ENCODE measurements at regions not wholly inside any gene's neighbourhood (a gene's known extent, or its start where the extent isn't known, plus 50 kb on each side); places are given as distances from the start of the nearest gene placed in this dataset.

GRCh38 chr5:67542479-67542878, 345.9 kb upstream of the CD180 start:
- DNase-seq: peak; percentile 3

- DNase-seq: no peak
Measured at GRCh38 chr5:67541875-67542274, 345.3 kb upstream of the CD180 start.

GRCh38 chr5:67538855-67539506, 342.4 kb upstream of the CD180 start:
- no peak for DNase-seq

GRCh38 chr5:67537439-67538148, 341.0 kb upstream of the CD180 start:
- no peak for DNase-seq

- no peak for DNase-seq
Measured at GRCh38 chr5:67536866-67537265, 340.3 kb upstream of the CD180 start.

- DNase-seq: no peak
Measured at GRCh38 chr5:67530609-67531255, 334.1 kb upstream of the CD180 start.

- DNase-seq: no peak
Measured at GRCh38 chr5:67528953-67529352, 332.4 kb upstream of the CD180 start.

- DNase-seq: no peak
Measured at GRCh38 chr5:67526793-67527192, 330.2 kb upstream of the CD180 start.

GRCh38 chr5:67520161-67520908, 323.7 kb upstream of the CD180 start:
- no peak for DNase-seq

- no peak for DNase-seq
Measured at GRCh38 chr5:67518227-67518626, 321.6 kb upstream of the CD180 start.

GRCh38 chr5:67516948-67517565, 320.5 kb upstream of the CD180 start:
- DNase-seq: no peak

GRCh38 chr5:67515762-67516161, 319.2 kb upstream of the CD180 start:
- DNase-seq: no peak

- no peak for DNase-seq
Measured at GRCh38 chr5:67515020-67515689, 318.6 kb upstream of the CD180 start.

GRCh38 chr5:67512758-67513157, 316.2 kb upstream of the CD180 start:
- no peak for DNase-seq

- DNase-seq: no peak
Measured at GRCh38 chr5:67511911-67512310, 315.3 kb upstream of the CD180 start.

GRCh38 chr5:67510204-67510603, 313.6 kb upstream of the CD180 start:
- DNase-seq: no peak

- no peak for DNase-seq
Measured at GRCh38 chr5:67509402-67510186, 313.0 kb upstream of the CD180 start.

GRCh38 chr5:67506241-67506640, 309.6 kb upstream of the CD180 start:
- no peak for DNase-seq

GRCh38 chr5:67502951-67503350, 306.4 kb upstream of the CD180 start:
- no peak for DNase-seq

GRCh38 chr5:67496051-67496450, 299.5 kb upstream of the CD180 start:
- no peak for DNase-seq

GRCh38 chr5:67495072-67495471, 298.5 kb upstream of the CD180 start:
- DNase-seq: no peak
